ENCODE measurements at regions not wholly inside any gene's neighbourhood (a gene's known extent, or its start where the extent isn't known, plus 50 kb on each side); places are given as distances from the start of the nearest gene placed in this dataset.

DNA sequence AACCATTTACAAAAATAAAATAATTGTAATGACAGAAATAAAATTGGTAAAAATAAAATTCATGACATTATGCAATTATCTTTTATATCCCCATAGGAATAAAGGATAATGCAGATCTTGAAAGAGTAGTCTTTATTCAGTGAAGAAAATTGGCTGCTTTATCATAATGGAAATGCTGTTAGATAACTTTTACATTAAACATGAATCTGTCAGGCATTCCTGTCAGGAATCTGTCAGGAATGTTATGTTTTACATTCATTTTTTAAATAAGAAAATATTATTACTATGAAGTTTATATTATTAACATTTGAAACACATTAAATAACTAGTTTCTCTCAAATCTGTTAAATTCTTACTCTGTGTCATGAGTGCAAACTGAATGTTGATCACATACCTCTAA is 1024.7 kb upstream of the TMEFF2 start:
- TF ChIP-seq, protein P1, sequence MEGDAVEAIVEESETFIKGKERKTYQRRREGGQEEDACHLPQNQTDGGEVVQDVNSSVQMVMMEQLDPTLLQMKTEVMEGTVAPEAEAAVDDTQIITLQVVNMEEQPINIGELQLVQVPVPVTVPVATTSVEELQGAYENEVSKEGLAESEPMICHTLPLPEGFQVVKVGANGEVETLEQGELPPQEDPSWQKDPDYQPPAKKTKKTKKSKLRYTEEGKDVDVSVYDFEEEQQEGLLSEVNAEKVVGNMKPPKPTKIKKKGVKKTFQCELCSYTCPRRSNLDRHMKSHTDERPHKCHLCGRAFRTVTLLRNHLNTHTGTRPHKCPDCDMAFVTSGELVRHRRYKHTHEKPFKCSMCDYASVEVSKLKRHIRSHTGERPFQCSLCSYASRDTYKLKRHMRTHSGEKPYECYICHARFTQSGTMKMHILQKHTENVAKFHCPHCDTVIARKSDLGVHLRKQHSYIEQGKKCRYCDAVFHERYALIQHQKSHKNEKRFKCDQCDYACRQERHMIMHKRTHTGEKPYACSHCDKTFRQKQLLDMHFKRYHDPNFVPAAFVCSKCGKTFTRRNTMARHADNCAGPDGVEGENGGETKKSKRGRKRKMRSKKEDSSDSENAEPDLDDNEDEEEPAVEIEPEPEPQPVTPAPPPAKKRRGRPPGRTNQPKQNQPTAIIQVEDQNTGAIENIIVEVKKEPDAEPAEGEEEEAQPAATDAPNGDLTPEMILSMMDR (IDR thresholded peaks at IDR 0.05; ENCODE audit: poor library complexity): no peak
- TF ChIP-seq EZH2phosphoT487 (IDR thresholded peaks at IDR 0.05; ENCODE audit: low read depth, severe bottlenecking, unreplicated experiment) (no peak), EZH2 (IDR thresholded peaks at IDR 0.05; ENCODE audit: borderline replicate concordance) (no peak)

Measured in hepatocyte (in vitro differentiated cells).